SK-N-SH (cell line): ENCODE measurements at regions not wholly inside any gene's neighbourhood (a gene's known extent, or its start where the extent isn't known, plus 50 kb on each side); places are given as distances from the start of the nearest gene placed in this dataset.

Experiments
- ELF1 ChIP-seq: IDR thresholded peaks from 2 replicates; pipeline ENCODE4 v1.4.0; 2012
- GATA2 ChIP-seq: sonication (generic); formaldehyde crosslinking; IDR thresholded peaks from 2 replicates; pipeline ENCODE4 v1.5.0; 2020; ENCODE audit warnings: mild to moderate bottlenecking, missing genetic modification reagents
- IRF3 ChIP-seq: fragments of 150-350 bp; IDR thresholded peaks from 2 replicates; pipeline ENCODE4 v1.6.1; 2016; ENCODE audit warnings: mild to moderate bottlenecking, low read depth, low read length
- NFIC ChIP-seq: IDR thresholded peaks from 2 replicates; pipeline ENCODE4 v1.4.0; 2012; ENCODE audit warnings: borderline replicate concordance
- POLR2AphosphoS5 ChIP-seq: IDR thresholded peaks from 2 replicates; pipeline ENCODE4 v1.6.1; 2012; ENCODE audit warnings: low read depth, low read length
- RCOR1 ChIP-seq: fragments of 150-350 bp; IDR thresholded peaks from 2 replicates; pipeline ENCODE4 v1.6.1; 2017; ENCODE audit warnings: antibody characterized with exemption, low read length
- REST ChIP-seq: IDR thresholded peaks from 2 replicates; pipeline ENCODE4 v1.6.1; 2012; ENCODE audit warnings: mild to moderate bottlenecking, low read depth, low read length, moderate library complexity
- RFX5 ChIP-seq: IDR thresholded peaks from 2 replicates; pipeline ENCODE4 v1.6.1; 2012; ENCODE audit warnings: mild to moderate bottlenecking, improper control_type of control experiment, low read length
- SMC3 ChIP-seq: IDR thresholded peaks from 2 replicates; pipeline ENCODE4 v1.6.1; 2012; ENCODE audit warnings: low read depth, low read length, improper control_type of control experiment
- TAF1 ChIP-seq: IDR thresholded peaks from 2 replicates; pipeline ENCODE4 v1.6.1; 2012; ENCODE audit warnings: low read depth, mild to moderate bottlenecking, low read length, moderate library complexity, borderline replicate concordance
- TCF12 ChIP-seq: IDR thresholded peaks from 2 replicates; pipeline ENCODE4 v1.4.0; 2012
- YY1 ChIP-seq: IDR thresholded peaks from 2 replicates; pipeline ENCODE4 v1.4.0; 2012; ENCODE audit warnings: low read depth, mild to moderate bottlenecking
- TF ChIP-seq, protein P1 (sequence below): fragments of 200-600 bp; sonication (generic); IDR thresholded peaks from 2 replicates; pipeline ENCODE4 v1.6.1; 2017; ENCODE audit warnings: antibody characterized with exemption, mild to moderate bottlenecking, moderate library complexity

GRCh38 chr2:13919981-13920382, 712.5 kb upstream of the LRATD1 start:
- TF ChIP-seq RFX5 (no peak), POLR2AphosphoS5 (no peak), ELF1 (no peak), GATA2 (CRISPR knock-in tag) (no peak), NFIC (no peak), TAF1 (no peak), RCOR1 (no peak), IRF3 (no peak), TCF12 (peak; percentile 72), REST (no peak), YY1 (no peak), SMC3 (no peak)
- TF ChIP-seq, protein P1, sequence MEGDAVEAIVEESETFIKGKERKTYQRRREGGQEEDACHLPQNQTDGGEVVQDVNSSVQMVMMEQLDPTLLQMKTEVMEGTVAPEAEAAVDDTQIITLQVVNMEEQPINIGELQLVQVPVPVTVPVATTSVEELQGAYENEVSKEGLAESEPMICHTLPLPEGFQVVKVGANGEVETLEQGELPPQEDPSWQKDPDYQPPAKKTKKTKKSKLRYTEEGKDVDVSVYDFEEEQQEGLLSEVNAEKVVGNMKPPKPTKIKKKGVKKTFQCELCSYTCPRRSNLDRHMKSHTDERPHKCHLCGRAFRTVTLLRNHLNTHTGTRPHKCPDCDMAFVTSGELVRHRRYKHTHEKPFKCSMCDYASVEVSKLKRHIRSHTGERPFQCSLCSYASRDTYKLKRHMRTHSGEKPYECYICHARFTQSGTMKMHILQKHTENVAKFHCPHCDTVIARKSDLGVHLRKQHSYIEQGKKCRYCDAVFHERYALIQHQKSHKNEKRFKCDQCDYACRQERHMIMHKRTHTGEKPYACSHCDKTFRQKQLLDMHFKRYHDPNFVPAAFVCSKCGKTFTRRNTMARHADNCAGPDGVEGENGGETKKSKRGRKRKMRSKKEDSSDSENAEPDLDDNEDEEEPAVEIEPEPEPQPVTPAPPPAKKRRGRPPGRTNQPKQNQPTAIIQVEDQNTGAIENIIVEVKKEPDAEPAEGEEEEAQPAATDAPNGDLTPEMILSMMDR, result no peak
